ENCODE measurements at regions not wholly inside any gene's neighbourhood (a gene's known extent, or its start where the extent isn't known, plus 50 kb on each side); places are given as distances from the start of the nearest gene placed in this dataset.

- H3K27me3 Mint-ChIP-seq, result peaks cover 15% of the 10 kb centered on the region
- H3K27ac Mint-ChIP-seq (ENCODE audit: low read depth), result no peak overlapping the region
- no peak for ATAC-seq (replicated peaks; ENCODE audit: extremely low read depth, poor library complexity, severe bottlenecking)
Observed at GRCh38 chr10:83880252-83880791, 259.0 kb upstream of the GHITM start.

GRCh38 chr10:83881661-83882060, 257.6 kb upstream of the GHITM start:
- no peaks in the 10 kb centered on the region for H3K36me3 Mint-ChIP-seq (ENCODE audit: insufficient read depth)
- no peaks in the 10 kb centered on the region for H3K9me3 Mint-ChIP-seq
- no peaks in the 10 kb centered on the region for H3K4me1 Mint-ChIP-seq
- DNase-seq (ENCODE audit: low spot score in 2 of 2) (no peak), ATAC-seq (replicated peaks; ENCODE audit: extremely low read depth, poor library complexity, severe bottlenecking) (no peak)
- no peak overlapping the region for H3K27ac Mint-ChIP-seq (ENCODE audit: low read depth)
- peaks cover 8% of the 10 kb centered on the region for H3K27me3 Mint-ChIP-seq
- H3K4me3 Mint-ChIP-seq, result no peak overlapping the region

More at GRCh38 chr10:83880252-83880791, 259.0 kb upstream of the GHITM start:
- no peaks in the 10 kb centered on the region for H3K4me1 Mint-ChIP-seq
- no peaks in the 10 kb centered on the region for H3K36me3 Mint-ChIP-seq (ENCODE audit: insufficient read depth)
- no peaks in the 10 kb centered on the region for H3K9me3 Mint-ChIP-seq
- H3K4me3 Mint-ChIP-seq, result no peak overlapping the region
- no peak for DNase-seq (ENCODE audit: low spot score in 2 of 2)

- Mint-ChIP-seq H3K4me1 (no peaks in the 10 kb centered on the region), H3K36me3 (ENCODE audit: insufficient read depth) (no peaks in the 10 kb centered on the region), H3K27me3 (peaks cover 17% of the 10 kb centered on the region), H3K27ac (ENCODE audit: low read depth) (no peak overlapping the region), H3K4me3 (no peak overlapping the region), H3K9me3 (no peaks in the 10 kb centered on the region)
- no peak for DNase-seq (ENCODE audit: low spot score in 2 of 2)
- no peak for ATAC-seq (replicated peaks; ENCODE audit: extremely low read depth, poor library complexity, severe bottlenecking)
Observed at GRCh38 chr10:83886871-83887270, 252.4 kb upstream of the GHITM start.

GRCh38 chr10:83892737-83893136, 246.6 kb upstream of the GHITM start:
- no peak overlapping the region for H3K27ac Mint-ChIP-seq (ENCODE audit: low read depth)
- H3K9me3 Mint-ChIP-seq, result no peaks in the 10 kb centered on the region
- H3K27me3 Mint-ChIP-seq, result peaks cover 33% of the 10 kb centered on the region
- ATAC-seq (replicated peaks; ENCODE audit: extremely low read depth, poor library complexity, severe bottlenecking) (no peak), DNase-seq (ENCODE audit: low spot score in 2 of 2) (no peak)
- H3K4me3 Mint-ChIP-seq, result no peak overlapping the region
- no peaks in the 10 kb centered on the region for H3K4me1 Mint-ChIP-seq
- no peaks in the 10 kb centered on the region for H3K36me3 Mint-ChIP-seq (ENCODE audit: insufficient read depth)

GRCh38 chr10:83896219-83896618, 243.1 kb upstream of the GHITM start:
- Mint-ChIP-seq H3K4me1 (no peaks in the 10 kb centered on the region), H3K9me3 (peaks cover 7% of the 10 kb centered on the region), H3K27me3 (peaks cover 24% of the 10 kb centered on the region), H3K4me3 (no peak overlapping the region), H3K36me3 (ENCODE audit: insufficient read depth) (no peaks in the 10 kb centered on the region), H3K27ac (ENCODE audit: low read depth) (no peak overlapping the region)
- ATAC-seq (replicated peaks; ENCODE audit: extremely low read depth, poor library complexity, severe bottlenecking) (no peak), DNase-seq (ENCODE audit: low spot score in 2 of 2) (no peak)

GRCh38 chr10:83897626-83898025, 241.7 kb upstream of the GHITM start:
- Mint-ChIP-seq H3K4me1 (no peaks in the 10 kb centered on the region), H3K4me3 (no peak overlapping the region), H3K27ac (ENCODE audit: low read depth) (no peak overlapping the region), H3K36me3 (ENCODE audit: insufficient read depth) (no peaks in the 10 kb centered on the region), H3K27me3 (peaks cover 16% of the 10 kb centered on the region), H3K9me3 (peaks cover 7% of the 10 kb centered on the region)
- ATAC-seq (replicated peaks; ENCODE audit: extremely low read depth, poor library complexity, severe bottlenecking) (no peak), DNase-seq (ENCODE audit: low spot score in 2 of 2) (no peak)

- no peak for ATAC-seq (replicated peaks; ENCODE audit: extremely low read depth, poor library complexity, severe bottlenecking)
- no peaks in the 10 kb centered on the region for H3K9me3 Mint-ChIP-seq
- no peak overlapping the region for H3K4me3 Mint-ChIP-seq
Observed at GRCh38 chr10:83908506-83908905, 230.8 kb upstream of the GHITM start.

GRCh38 chr10:83909001-83909400, 230.3 kb upstream of the GHITM start:
- Mint-ChIP-seq H3K27me3 (no peaks in the 10 kb centered on the region), H3K36me3 (ENCODE audit: insufficient read depth) (peaks cover 2% of the 10 kb centered on the region), H3K27ac (ENCODE audit: low read depth) (no peak overlapping the region), H3K4me3 (no peak overlapping the region), H3K9me3 (no peaks in the 10 kb centered on the region), H3K4me1 (no peaks in the 10 kb centered on the region)
- DNase-seq (ENCODE audit: low spot score in 2 of 2) (no peak), ATAC-seq (replicated peaks; ENCODE audit: extremely low read depth, poor library complexity, severe bottlenecking) (no peak)

More at GRCh38 chr10:83908506-83908905, 230.8 kb upstream of the GHITM start:
- Mint-ChIP-seq H3K36me3 (ENCODE audit: insufficient read depth) (peaks cover 2% of the 10 kb centered on the region), H3K4me1 (no peaks in the 10 kb centered on the region), H3K27me3 (no peaks in the 10 kb centered on the region), H3K27ac (ENCODE audit: low read depth) (no peak overlapping the region)
- DNase-seq (ENCODE audit: low spot score in 2 of 2), result no peak

- Mint-ChIP-seq H3K4me1 (no peaks in the 10 kb centered on the region), H3K27me3 (peaks cover 24% of the 10 kb centered on the region), H3K36me3 (ENCODE audit: insufficient read depth) (no peaks in the 10 kb centered on the region), H3K4me3 (no peak overlapping the region), H3K27ac (ENCODE audit: low read depth) (no peak overlapping the region), H3K9me3 (no peaks in the 10 kb centered on the region)
- ATAC-seq (replicated peaks; ENCODE audit: extremely low read depth, poor library complexity, severe bottlenecking), result no peak
- no peak for DNase-seq (ENCODE audit: low spot score in 2 of 2)
Observed at GRCh38 chr10:83915801-83916200, 223.5 kb upstream of the GHITM start.

GRCh38 chr10:83917537-83918506, 221.5 kb upstream of the GHITM start:
- no peak for ATAC-seq (replicated peaks; ENCODE audit: extremely low read depth, poor library complexity, severe bottlenecking)
- H3K36me3 Mint-ChIP-seq (ENCODE audit: insufficient read depth), result no peaks in the 10 kb centered on the region
- H3K4me3 Mint-ChIP-seq, result no peak overlapping the region
- peaks cover 35% of the 10 kb centered on the region for H3K27me3 Mint-ChIP-seq
- DNase-seq (ENCODE audit: low spot score in 2 of 2), result no peak
- no peaks in the 10 kb centered on the region for H3K4me1 Mint-ChIP-seq
- no peaks in the 10 kb centered on the region for H3K9me3 Mint-ChIP-seq
- no peak overlapping the region for H3K27ac Mint-ChIP-seq (ENCODE audit: low read depth)

GRCh38 chr10:83919187-83919586, 220.1 kb upstream of the GHITM start:
- Mint-ChIP-seq H3K4me3 (no peak overlapping the region), H3K27me3 (peaks cover 41% of the 10 kb centered on the region), H3K36me3 (ENCODE audit: insufficient read depth) (no peaks in the 10 kb centered on the region), H3K27ac (ENCODE audit: low read depth) (no peak overlapping the region), H3K4me1 (no peaks in the 10 kb centered on the region), H3K9me3 (no peaks in the 10 kb centered on the region)
- ATAC-seq (replicated peaks; ENCODE audit: extremely low read depth, poor library complexity, severe bottlenecking), result no peak
- no peak for DNase-seq (ENCODE audit: low spot score in 2 of 2)

- no peak for DNase-seq (ENCODE audit: low spot score in 2 of 2)
- Mint-ChIP-seq H3K27me3 (peaks cover 40% of the 10 kb centered on the region), H3K4me3 (no peak overlapping the region), H3K27ac (ENCODE audit: low read depth) (no peak overlapping the region), H3K4me1 (no peaks in the 10 kb centered on the region), H3K36me3 (ENCODE audit: insufficient read depth) (no peaks in the 10 kb centered on the region), H3K9me3 (no peaks in the 10 kb centered on the region)
- ATAC-seq (replicated peaks; ENCODE audit: extremely low read depth, poor library complexity, severe bottlenecking), result no peak
Observed at GRCh38 chr10:83921984-83922860, 217.1 kb upstream of the GHITM start.
